ENCODE measurements at regions not wholly inside any gene's neighbourhood (a gene's known extent, or its start where the extent isn't known, plus 50 kb on each side); places are given as distances from the start of the nearest gene placed in this dataset.

DNA sequence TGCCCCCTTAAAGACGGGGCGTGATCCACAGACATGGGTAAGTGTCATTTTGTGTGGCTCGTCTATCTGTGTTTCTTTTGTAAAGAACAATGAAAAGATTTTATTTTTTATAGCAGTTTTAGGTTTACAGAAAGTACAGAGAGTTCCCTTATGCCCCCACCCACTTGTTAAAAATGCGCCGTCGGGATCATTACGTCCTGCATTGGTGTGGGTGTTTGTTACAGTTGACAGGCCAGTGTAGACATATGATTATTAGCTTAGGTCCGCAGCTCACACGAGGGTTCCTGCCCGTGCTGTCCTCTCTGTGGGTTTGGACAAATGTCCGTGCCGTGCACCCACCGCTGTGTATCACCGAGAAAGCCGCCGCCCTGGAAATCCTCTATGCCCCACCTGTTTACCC is 50.5 kb downstream of the RGS12 start:
- no peak for DNase-seq

DNA sequence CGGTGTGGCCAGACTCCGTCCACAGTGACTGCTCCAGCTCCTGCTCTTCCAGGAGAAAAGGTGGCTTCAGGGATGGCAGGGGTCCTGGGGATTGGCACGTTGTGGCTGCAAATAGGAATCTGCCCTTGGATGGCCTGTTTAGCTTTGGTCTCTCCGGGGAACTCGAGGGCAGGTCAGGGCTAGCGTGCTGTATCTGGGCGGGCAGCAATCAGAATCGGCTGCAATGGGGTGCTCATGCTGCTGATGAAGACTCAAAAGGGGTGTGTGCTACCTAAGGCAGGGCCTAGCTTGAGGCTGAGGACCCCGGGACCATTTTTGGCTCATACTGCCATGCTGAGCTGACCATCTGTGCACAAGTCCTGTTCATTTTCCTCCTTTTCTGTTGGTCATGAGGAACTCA is 51.3 kb downstream of the RGS12 start:
- no peak for DNase-seq

DNA sequence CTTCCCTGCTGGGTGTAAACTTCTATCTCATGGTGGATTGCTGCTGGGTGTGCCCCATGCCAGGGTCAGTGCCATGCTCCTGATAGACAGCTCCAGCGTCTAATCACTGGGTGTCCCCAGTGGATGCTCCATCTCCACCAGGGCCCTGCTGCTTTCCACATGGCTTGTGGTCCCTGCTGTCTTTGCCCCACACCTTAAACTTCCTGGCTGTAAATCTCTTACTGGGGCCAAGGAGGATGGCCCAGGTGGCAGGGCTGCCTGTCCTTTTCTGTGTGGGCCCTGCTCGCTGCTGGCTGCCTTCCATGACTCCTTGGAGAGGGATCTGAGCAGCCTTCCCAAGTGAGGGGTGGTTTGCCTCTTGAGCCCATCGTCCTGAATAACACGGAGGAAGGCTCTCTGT is 51.8 kb downstream of the RGS12 start:
- no peak for DNase-seq

DNA sequence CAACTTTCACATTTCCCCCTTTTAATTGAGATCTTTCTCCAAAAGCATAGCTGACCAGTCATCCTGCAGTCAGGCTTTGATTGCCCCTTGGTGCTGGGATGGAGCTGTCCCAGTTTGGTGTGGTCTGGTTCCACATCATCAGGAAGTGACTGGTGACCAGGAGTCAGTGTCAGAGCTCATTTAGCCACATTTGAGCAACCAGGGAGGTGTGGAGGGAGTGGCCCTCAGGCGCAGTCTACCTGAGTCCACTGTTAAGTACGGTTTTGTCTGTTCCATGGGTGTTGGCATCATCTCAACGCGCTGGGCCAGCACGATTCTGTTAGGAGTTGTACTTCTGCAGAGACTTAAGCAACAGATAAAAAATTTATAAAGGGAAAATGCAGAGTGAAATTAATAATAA is 52.6 kb downstream of the RGS12 start:
- no peak for DNase-seq

DNA sequence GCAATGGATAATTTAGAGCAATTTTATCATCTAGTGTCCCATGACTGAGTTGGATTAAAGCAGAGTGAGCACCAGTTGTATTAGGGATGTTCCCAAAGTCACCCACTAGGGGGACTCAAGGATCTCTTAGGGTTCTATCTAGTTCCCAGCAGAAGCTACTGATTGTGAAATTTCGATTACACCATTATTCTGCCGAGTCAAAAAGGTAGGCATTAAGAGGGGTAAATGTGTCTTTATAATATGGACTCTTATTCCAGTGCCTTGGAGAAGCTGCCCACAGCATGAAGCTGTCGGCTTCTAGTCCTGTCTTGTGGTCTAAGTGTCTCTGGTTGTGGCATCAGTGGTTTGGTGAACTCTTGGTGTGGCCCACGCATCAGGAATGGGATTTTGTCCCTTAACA is 53.3 kb downstream of the RGS12 start:
- no peak for DNase-seq

DNA sequence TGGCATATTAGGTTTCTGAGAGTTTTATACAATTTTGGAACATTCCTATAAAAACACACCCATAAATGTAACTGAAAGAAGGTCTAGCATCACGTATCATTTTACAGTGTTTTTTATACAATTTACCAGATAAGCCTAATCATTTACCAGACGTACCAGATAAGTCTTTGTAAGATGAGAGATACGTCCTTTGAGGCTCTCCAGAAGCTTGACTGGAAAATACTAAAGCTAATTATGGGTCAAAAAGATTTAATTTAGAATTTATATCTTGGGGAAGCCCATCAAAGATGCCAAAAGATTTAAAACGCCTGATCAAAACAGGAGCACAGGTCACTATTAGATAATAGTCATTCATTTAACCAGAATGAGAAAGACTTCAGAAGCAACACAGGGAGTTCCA is 55.0 kb downstream of the RGS12 start:
- DNase-seq, result no peak

DNA sequence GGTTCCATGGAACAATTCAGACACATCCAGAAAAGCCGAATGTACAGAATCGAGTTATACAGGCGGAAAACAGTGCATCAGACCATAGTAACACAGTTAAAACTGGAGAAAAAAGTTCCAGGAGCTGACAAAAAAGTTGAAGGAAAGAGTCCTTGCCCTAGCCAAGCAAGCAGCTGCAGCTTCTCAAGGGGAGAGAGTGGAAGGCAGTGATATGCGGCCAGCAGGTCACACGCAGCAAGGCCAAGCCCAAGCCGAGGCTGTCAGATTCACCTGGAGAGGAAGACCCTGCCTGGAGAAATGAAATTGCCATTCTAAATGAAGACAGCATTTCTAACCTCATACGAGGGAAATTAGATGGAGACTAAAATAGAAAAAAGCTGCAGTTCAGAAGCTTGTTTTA is 55.8 kb downstream of the RGS12 start:
- no peak for DNase-seq

DNA sequence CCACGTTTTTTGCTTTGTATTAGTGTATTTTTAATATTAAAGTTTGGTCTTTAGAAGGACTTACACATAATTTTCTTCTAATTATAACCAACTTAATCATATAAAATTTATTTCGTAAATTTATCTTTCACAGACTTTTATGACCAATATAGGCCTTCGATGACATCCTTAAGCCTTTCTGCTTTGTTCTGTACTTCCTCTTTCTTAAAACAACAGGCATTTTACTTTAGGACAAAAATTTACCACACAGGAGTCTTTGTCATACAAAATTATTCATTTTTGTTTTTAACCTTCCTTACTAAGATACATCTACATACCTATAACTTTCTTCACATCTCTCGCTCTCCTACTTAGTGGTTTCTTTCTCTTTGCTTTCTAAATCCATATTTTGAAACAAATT is 56.3 kb downstream of the RGS12 start:
- DNase-seq, result no peak

DNA sequence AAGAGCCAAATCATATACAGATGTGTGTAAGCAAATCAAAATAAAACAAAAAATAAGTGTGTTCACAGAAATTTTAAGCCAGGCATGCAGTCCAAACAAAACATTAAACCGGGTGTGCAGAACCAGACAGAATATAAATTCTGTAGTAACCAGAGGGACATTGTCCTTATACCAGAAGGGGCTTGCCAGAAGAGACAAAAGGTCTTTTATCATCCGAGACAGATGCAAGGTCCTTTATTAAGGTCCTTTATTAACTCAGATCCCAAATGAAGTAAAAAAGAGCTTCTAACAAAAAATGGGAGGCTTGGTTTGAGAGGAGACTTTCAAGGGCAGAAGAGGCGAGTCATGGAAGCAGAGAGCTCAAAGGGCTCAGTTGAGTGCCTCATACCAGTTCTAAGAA is 59.2 kb downstream of the RGS12 start:
- DNase-seq, result no peak

DNA sequence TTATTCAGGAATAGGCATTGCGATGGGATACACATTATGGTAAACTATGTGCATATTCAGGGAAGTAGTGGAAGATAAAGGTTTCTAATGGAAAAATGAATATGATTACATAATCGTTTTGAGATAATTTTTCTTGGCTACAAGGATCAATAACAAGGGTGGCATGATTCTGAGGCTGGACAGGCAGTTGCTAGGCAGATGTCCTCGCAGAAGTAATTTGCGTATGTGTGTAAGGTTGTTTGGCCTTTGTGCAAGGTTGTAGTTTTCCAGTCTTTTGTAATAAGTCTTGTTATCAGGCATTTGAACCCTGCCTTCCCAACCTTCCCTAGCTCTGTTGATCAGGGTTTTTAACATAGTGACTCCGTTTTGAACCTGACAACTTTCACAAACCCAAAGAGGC is 59.7 kb downstream of the RGS12 start:
- no peak for DNase-seq

DNA sequence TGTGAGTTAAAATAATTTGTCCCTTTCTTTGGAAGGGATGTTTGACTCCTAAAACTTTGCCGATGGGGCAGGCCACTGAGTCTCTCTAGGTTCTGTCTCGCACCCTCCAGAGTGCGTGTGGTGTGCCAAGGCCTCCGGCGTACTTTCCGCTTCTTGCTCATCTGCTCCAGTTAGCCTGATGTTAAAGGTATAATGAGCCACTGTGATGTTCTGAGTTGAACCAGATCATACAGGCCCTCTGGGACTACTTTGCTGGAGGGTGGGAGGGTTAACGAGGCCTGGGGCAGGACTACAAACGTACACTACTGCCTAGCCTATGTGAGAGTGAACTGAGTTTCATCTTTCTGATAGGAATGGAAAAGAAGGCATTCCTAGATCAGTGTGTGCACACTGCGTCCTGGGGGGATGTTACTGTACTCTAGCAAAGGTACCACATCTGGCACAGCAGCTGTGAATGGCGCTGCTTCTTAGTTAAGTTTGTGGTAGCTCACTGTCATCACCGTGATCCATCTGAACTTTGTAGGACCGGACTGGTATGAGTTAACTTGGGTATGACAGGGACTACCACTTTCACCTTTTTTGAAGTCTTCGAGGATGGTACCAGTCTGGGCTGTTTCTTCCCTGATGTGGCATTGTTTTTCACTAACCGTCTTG is 60.2 kb downstream of the RGS12 start:
- DNase-seq, result no peak

DNA sequence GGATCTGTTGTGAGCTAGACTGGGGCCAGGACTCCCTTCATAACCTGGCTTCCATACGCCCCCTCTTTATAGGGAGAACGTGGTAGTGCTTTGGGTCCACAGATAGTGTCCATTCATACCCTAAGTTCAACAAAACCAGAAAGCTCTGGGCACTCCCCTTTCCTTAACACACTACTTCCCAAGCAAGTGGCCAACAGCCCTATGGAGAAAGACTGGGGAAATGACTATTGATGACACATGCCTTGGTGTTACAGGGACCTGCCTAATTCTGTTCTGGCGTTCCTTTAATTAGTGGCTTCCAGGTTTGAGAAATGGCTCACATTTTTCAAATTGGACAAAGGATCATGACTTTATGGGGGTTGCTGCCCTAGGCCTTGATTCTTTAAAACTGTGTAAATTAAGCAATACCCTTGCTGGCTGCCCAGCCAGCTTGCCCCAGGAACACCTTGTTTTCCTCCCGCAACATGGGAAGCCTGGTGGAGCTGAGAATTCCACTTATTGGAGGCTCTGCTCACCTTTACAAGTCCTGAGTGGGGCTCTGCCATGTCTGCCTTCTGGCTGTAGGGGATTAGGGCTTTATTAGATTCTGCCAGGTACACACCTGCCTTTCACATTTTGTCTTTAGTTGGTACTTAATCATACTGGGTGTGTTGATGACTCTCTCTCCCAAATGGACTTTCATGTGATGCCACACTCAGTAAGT is 61.1 kb downstream of the RGS12 start:
- DNase-seq, result no peak

DNA sequence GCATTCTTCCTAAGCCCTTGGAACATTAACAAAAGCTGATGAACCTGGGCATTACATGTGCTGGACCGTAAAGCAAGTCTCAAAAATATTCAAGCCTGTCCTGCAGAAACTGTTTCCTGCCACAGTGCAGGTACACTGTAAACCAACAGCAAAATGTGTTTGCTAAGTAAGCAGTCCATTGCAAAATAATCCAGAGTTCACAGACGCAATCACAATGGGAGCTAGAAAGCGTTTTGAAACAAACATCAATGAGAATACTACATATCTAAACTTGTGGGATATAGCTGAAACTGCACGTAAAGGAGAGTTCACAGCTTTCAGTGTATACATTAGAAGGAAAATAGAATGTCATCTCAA is 61.6 kb downstream of the RGS12 start:
- DNase-seq, result no peak

DNA sequence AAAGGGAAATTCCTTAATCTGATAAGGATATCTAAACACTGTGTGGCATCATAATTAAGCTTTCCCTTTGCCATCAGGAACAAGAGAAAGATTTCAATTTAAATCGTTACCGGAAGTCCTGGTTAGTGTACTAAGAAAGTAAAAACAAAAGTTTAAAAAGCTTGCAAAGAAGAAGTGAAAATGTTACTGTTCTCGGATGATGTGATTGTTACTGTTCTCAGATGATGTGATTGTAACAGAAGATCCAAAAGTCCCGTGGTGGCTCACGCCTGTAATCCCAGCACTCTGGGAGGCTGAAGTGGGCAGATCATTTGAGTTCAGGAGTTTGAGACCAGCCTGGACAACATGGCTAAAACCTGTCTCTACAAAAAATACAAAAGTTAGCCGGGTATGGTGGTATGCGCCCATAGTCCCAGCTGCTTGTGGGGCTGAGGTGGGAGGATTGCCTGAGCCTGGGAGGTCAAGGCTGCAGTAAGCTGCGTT is 62.5 kb downstream of the RGS12 start:
- no peak for DNase-seq

DNA sequence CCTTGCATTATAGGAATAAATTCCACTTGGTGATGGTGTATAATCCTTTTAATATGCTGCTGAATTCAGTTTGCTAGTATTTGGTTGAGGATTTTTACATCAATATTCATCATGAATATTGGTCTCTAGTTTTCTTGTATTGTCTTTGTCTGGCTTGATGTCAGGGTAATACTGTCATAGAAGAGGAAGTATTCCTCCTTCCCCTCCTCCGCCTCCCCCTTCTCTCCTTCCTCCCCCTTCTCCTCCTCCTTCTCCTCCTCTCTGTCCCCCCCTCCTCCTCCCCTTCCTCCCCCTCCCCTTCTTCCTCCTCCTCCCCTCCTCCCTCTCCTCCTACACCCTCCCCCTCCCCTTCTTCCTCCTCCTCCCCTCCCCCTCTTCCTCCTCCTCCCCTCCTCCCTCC is 65.8 kb downstream of the RGS12 start:
- no peak for DNase-seq

DNA sequence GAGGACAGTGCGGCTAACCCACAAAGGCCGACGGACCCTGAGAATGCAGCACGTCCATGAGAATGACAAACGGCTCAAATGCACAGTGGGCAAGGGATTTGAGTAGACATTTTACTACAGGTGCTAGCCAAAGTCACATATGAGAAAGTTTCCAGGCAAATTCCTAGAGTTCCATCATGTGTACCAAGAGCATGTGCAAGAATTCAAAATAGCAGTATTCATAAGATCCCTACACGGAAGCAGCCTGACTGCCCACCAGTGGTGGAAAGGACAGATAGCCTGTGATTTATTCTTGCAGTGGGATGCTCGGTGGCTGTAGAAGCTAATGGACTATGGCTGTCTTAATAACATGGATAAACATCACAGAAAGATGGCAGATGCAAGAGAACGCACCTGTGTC is 68.0 kb downstream of the RGS12 start:
- DNase-seq, result no peak

DNA sequence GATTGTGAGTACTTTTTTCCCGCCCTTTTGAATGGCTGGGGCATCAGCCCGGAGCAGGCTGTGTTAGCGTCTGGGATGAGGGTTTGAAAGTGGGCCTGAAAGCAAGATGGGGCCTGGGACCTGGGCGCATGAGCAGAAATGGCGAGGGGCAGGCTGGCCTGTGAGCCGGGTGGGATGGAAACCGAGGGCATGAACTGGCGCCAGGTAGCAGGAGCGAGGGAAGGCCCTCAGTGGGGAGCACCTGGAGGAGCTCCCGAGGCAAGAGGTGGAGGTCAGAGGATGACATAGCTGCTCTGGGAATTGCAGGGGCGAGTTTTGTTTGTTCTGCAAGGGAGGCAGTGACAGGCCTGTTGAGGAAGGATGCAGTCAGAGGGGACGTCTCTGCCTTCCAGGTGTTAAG is 68.6 kb downstream of the RGS12 start:
- DNase-seq, result no peak

DNA sequence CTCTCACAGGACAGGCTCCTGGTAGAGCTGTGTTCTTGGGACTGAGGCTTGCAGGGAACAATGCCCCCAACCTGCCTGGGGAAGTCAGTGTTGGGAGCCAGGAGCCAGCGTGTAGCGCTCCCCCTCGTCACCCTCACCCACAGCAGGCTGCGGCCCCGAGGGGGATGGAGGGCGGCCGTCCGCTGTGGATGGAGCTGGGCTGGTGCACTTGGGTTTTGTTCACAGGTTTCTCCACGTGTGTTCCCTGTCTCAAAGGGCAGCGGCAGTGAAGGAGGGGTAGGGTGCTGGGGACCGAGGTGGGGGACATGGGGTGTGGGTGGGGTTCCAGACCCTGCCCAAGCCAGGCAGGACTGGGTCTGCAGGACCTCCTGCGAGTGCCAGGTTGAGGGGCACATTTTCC is 69.1 kb downstream of the RGS12 start:
- no peak for DNase-seq

DNA sequence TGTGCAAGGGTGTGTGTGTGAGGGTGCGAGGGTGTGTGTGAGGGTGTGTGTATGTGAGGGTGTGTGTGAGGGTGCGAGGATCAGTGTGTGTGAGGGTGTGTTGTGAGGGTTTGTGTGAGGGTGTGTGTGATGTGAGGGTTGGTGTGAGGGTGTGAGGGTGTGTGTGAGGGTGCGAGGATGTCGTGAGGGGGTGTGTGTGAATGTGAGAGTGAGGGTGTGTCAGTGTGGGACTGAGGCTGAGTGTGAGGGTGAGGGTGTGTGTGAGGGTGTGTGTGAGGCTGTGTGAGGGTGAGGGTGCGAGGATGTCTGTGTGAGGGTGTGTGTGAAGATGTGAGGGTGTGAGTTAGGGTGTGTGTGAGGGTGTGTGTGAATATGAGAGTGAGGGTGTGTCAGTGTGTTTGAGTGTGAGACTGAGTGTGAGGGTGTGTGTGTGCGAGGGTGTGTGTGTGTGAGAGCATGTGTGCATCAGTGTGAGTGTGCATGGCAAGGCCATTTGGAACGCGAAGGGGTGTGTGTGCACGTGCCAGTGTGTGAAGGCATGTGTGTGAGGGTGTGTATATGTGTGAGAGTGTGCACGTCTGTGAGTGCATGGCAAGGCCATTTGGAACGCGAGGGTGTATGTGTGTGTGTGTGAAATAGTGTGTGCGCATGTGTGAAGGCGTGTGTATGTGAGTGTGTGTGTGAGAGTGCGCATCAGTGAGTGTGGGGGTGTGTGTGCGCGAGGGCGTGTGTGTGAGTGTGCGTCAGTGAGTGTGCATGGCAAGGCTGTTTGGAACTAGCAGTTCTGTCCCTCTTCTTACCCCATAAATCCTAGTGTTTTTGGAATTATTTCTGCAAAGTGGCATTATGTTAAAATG is 69.8 kb downstream of the RGS12 start:
- DNase-seq, result no peak

DNA sequence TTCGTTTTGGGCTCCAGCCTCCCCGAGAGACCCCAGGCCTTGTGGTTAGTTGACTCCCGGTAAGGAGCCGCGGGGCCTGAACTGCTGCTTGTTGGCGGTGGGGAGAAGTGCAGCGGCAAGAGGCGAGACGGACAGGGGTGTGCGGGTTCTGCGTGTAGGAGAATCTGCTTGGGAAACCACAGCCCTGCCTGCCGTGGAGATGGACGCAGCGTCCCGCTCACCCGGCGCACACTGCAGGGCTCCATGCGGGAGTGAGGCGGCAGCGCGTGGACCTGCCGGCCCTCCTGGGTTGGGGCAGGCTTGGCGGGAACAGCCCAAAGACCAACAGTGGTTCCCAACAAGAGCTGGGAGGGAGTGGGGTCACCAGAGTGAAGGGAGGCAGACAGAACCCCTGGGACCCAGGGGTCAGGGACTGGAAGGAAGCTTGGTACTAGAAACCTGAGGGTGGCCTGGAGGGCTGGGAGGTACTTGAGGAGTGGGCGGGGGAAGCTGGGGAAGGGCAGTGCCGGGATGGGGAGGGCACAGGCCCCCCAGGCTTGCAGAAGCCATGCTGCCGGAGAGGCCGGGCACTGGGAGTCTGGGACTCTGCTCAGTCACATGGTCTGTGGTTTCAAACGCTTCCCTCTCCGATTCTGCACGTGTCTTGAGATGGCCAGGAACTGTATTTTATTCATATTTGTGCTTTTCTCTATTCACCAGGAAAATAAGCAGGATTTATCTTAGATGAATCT is 70.8 kb downstream of the RGS12 start:
- no peak for DNase-seq

DNA sequence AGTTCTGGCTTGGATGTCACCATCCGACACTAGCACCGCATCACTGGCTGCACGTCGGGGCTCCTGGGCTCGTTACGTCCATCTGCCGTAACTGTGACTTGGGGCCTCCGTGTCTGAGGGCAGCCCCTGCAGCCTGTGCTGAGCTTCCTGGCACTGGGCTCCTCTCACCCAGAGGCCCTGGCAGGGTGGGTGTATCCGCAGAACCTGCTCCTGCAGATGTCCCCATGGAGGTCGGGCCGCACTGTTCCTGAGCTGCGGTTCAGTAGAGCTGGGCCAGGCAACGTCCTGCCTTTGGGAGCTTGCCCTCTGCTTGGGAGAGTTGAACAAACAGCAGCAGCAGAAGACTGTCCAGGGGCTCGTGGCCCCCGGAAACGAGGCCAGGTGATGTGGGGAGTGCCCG is 71.4 kb downstream of the RGS12 start:
- no peak for DNase-seq

DNA sequence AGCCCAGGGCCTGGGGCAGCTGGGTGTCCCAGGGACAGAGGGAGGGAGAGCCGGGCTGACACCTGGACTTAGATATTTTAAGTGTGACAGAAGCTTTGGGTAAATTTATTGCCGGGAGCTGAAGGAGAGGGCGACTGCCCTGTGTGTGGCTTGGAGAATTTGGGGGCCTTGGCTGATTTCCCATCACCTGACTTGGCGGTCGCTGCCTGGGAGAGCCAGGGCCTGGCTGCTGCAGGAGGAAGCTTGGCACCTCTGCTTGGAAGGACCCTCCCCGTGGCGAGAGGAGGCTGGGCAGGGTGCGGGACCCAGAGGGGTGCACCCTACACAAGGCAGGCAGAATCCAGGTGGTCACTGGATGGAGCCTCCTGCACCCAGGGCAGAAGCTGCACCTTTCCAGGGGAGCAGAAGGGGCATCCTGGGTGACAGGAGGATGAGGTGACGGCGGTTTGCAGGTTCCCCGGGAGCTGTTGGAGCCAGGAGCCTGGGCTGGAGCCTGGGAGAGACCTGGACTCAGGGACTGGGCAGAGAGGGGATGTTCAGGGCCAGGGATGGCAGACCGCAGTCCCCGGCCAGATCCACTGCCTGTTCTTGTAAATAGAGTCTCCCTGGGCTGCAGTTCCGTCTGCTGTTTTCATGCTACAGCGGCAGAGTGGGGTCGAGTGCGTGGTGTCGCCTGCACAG is 72.0 kb downstream of the RGS12 start:
- DNase-seq, result no peak

DNA sequence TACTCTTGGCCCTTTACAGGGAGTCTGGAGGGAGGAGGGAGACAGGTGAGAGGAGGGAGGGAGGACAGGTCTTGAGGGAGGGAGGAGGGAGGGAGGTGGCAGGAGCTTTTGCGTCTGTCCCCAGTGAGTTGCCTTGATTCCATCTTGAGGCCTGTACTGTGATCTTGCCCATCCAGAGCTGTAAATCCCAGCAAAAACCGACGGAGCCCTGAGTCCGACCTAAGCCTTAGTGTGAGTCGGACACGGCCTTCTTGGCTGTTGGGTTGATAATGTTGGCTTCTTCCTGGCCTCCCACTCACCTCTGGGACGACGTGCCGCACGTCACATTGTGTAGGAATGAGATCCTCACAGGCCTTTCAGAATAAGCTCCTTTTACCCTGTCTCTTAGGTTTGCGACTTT is 72.5 kb downstream of the RGS12 start:
- DNase-seq, result peak; percentile 27
